ENCODE measurements at regions not wholly inside any gene's neighbourhood (a gene's known extent, or its start where the extent isn't known, plus 50 kb on each side); places are given as distances from the start of the nearest gene placed in this dataset.

- TF ChIP-seq CTCF (conservative IDR thresholded peaks at IDR 0.05 in 1 of 2, IDR thresholded peaks at IDR 0.05 in 1 of 2; ENCODE audit: extremely low read depth in 1 of 2, insufficient read depth in 1 of 2, low read depth in 1 of 2, low read length in 2 of 2) (no peak), EZH2 (IDR thresholded peaks at IDR 0.05; ENCODE audit: borderline replicate concordance, low read length) (no peak)
These were observed 167.5 kb upstream of the CELF2 start for GRCh38 chr10:10850214-10850613.

Measured in mammary epithelial cell (primary cell).